ENCODE measurements at regions not wholly inside any gene's neighbourhood (a gene's known extent, or its start where the extent isn't known, plus 50 kb on each side); places are given as distances from the start of the nearest gene placed in this dataset.
A peak's percentile ranks its signal among the peaks of the same experiment; 100 is the strongest.
"Not testable (repeated sequence)": the region's sequence is repeated elsewhere in the genome, so short reads cannot be mapped to it uniquely, and the experiment has no call there.

- peak; percentile 9 for DNase-seq
Observed at GRCh38 chr10:124176349-124177179, 83.2 kb upstream of the CHST15 start.

GRCh38 chr10:124175701-124176348, 82.4 kb upstream of the CHST15 start:
- no peak for DNase-seq

GRCh38 chr10:124174673-124175645, 81.6 kb upstream of the CHST15 start:
- no peak for DNase-seq

- no peak for DNase-seq
Observed at GRCh38 chr10:124174071-124174566, 80.7 kb upstream of the CHST15 start.

GRCh38 chr10:124173298-124173900, 80.0 kb upstream of the CHST15 start:
- DNase-seq: no peak

- DNase-seq: no peak
Observed at GRCh38 chr10:124172181-124172916, 79.0 kb upstream of the CHST15 start.

- DNase-seq: no peak
Observed at GRCh38 chr10:124171561-124171960, 78.2 kb upstream of the CHST15 start.

- DNase-seq: no peak
Observed at GRCh38 chr10:124170631-124171030, 77.2 kb upstream of the CHST15 start.

GRCh38 chr10:124168991-124169802, 75.8 kb upstream of the CHST15 start:
- DNase-seq: no peak

- no peak for DNase-seq
Observed at GRCh38 chr10:124168581-124168980, 75.2 kb upstream of the CHST15 start.

- not testable (repeated sequence) for DNase-seq
Observed at GRCh38 chr10:124167925-124168324, 74.5 kb upstream of the CHST15 start.

- DNase-seq: no peak
Observed at GRCh38 chr10:124166431-124167125, 73.2 kb upstream of the CHST15 start.

- no peak for DNase-seq
Observed at GRCh38 chr10:124165827-124166226, 72.4 kb upstream of the CHST15 start.

GRCh38 chr10:124165311-124165710, 71.9 kb upstream of the CHST15 start:
- no peak for DNase-seq

- DNase-seq: no peak
Observed at GRCh38 chr10:124164264-124164663, 70.9 kb upstream of the CHST15 start.

GRCh38 chr10:124162774-124163354, 69.5 kb upstream of the CHST15 start:
- no peak for DNase-seq

- no peak for DNase-seq
Observed at GRCh38 chr10:124162136-124162535, 68.7 kb upstream of the CHST15 start.

GRCh38 chr10:124161601-124162000, 68.2 kb upstream of the CHST15 start:
- no peak for DNase-seq

- DNase-seq: no peak
Observed at GRCh38 chr10:124160943-124161582, 67.7 kb upstream of the CHST15 start.
